CD14-positive monocyte (primary cell): ENCODE measurements at regions not wholly inside any gene's neighbourhood (a gene's known extent, or its start where the extent isn't known, plus 50 kb on each side); places are given as distances from the start of the nearest gene placed in this dataset.

Experiments used
- DNase-seq, 3 donors: peaks; one replicate each; pipeline ENCODE4 v3.0.0-alpha.2; 2011 to 2022
- H2AFZ ChIP-seq: 2 replicates; pipeline ENCODE4 v1.6.0; 2012; ENCODE audit warnings: mild to moderate bottlenecking, low read depth, low read length, inconsistent platforms; ENCODE audit not compliant: insufficient read depth, poor library complexity, severe bottlenecking
- H3K27ac ChIP-seq, 2 donors: 1 replicate in 1 of 2; 2 replicates in 1 of 2; pipeline ENCODE4 v1.5.1; 2012 to 2013; ENCODE audit warnings: low read length in 2 of 2, control low read depth in 1 of 2, inconsistent platforms in 1 of 2, low read depth in 1 of 2, mild to moderate bottlenecking in 1 of 2
- H3K27me3 ChIP-seq, 2 donors: one replicate each; pipeline versions ENCODE4 v1.6.0 to v1.6.1; 2011 to 2013; ENCODE audit warnings: low read length in 2 of 2; ENCODE audit not compliant: control insufficient read depth in 2 of 2, insufficient read depth in 2 of 2
- H3K36me3 ChIP-seq, 2 donors: replicated peaks in 1 of 2; 1 replicate in 1 of 2; 2 replicates in 1 of 2; pipeline versions ENCODE4 v1.5.1 to v1.6.1; 2012 to 2013; ENCODE audit warnings: low read length in 2 of 2, control low read depth in 1 of 2, inconsistent platforms in 1 of 2, mild to moderate bottlenecking in 1 of 2; ENCODE audit not compliant: insufficient read depth in 2 of 2, control insufficient read depth in 1 of 2
- H3K4me1 ChIP-seq, 2 donors: 1 replicate in 1 of 2; 2 replicates in 1 of 2; pipeline versions ENCODE4 v1.5.1 to v1.6.1; 2012 to 2013; ENCODE audit warnings: low read length in 2 of 2, control low read depth in 1 of 2, inconsistent platforms in 1 of 2, mild to moderate bottlenecking in 1 of 2, moderate library complexity in 1 of 2; ENCODE audit not compliant: insufficient read depth in 2 of 2, control insufficient read depth in 1 of 2
- H3K4me2 ChIP-seq: replicated peaks from 2 replicates; pipeline ENCODE3; 2012; ENCODE audit warnings: low read length, moderate library complexity, mild to moderate bottlenecking; ENCODE audit not compliant: poor library complexity, severe bottlenecking; ENCODE audit errors: extremely low read depth
- H3K4me3 ChIP-seq, 3 experiments: fragments of 200-600 bp in 1 of 3; sonication (generic) in 1 of 3; replicated peaks in 1 of 3; 1 replicate in 2 of 3; 2 replicates in 1 of 3; pipeline ENCODE4 v1.5.1; 2011 to 2013; ENCODE audit warnings: low read length in 3 of 3, mild to moderate bottlenecking in 3 of 3, control low read depth in 2 of 3, low read depth in 2 of 3, inconsistent platforms in 1 of 3, moderate library complexity in 1 of 3
- H3K79me2 ChIP-seq: 2 replicates; pipeline ENCODE4 v1.6.0; 2012; ENCODE audit warnings: mild to moderate bottlenecking, control low read depth, inconsistent platforms, low read length, moderate library complexity; ENCODE audit not compliant: insufficient read depth
- H3K9ac ChIP-seq: 2 replicates; pipeline ENCODE4 v1.6.0; 2017; ENCODE audit warnings: low read length, mild to moderate bottlenecking; ENCODE audit not compliant: insufficient read depth, poor library complexity, severe bottlenecking
- H3K9me3 ChIP-seq, 2 donors: replicated peaks in 1 of 2; 1 replicate in 1 of 2; 2 replicates in 1 of 2; pipeline versions ENCODE4 v1.5.1 to v1.6.1; 2012 to 2013; ENCODE audit warnings: low read length in 2 of 2, control low read depth in 1 of 2; ENCODE audit not compliant: control insufficient read depth in 1 of 2, insufficient read depth in 1 of 2
- H4K20me1 ChIP-seq: 2 replicates; pipeline ENCODE4 v1.6.0; 2012; ENCODE audit warnings: mild to moderate bottlenecking, low read length, control low read depth, moderate library complexity; ENCODE audit not compliant: insufficient read depth
- H3K27ac Mint-ChIP-seq, 7 donors: one replicate each; pipeline ENCODE4 v1.8.0; 2020; ENCODE audit warnings: mild to moderate bottlenecking in 7 of 7, mixed read lengths in 7 of 7, moderate library complexity in 6 of 7, inconsistent platforms in 2 of 7
- H3K27me3 Mint-ChIP-seq, 3 donors: one replicate each; pipeline ENCODE4 v1.8.0; 2021 to 2022; ENCODE audit warnings: low read depth in 3 of 3, mild to moderate bottlenecking in 3 of 3, mixed read lengths in 3 of 3, moderate library complexity in 3 of 3, inconsistent platforms in 1 of 3
- H3K36me3 Mint-ChIP-seq, 2 donors: one replicate each; pipeline ENCODE4 v1.8.0; 2020; ENCODE audit warnings: mixed read lengths in 2 of 2, inconsistent platforms in 1 of 2, mild to moderate bottlenecking in 1 of 2
- H3K4me1 Mint-ChIP-seq: one replicate; pipeline ENCODE4 v1.8.0; 2020; ENCODE audit warnings: mild to moderate bottlenecking, mixed read lengths
- H3K4me3 Mint-ChIP-seq, 2 donors: one replicate each; pipeline ENCODE4 v1.8.0; 2020; ENCODE audit warnings: mild to moderate bottlenecking in 2 of 2, mixed read lengths in 2 of 2, moderate library complexity in 1 of 2
- H3K9me3 Mint-ChIP-seq, 7 donors: one replicate each; pipeline ENCODE4 v1.8.0; 2020 to 2022; ENCODE audit warnings: mixed read lengths in 7 of 7, mild to moderate bottlenecking in 6 of 7, moderate library complexity in 6 of 7, inconsistent platforms in 2 of 7
- WGBS: methylation state at CpG from one replicate; pipeline ENCODE4 v1.1.5; 2013; ENCODE audit warnings: missing lambda C conversion rate; ENCODE audit not compliant: insufficient coverage; 5-methylcytosine and 5-hydroxymethylcytosine counted together
- intact Hi-C, 2 donors: fragments of 100-400 bp; cut with micrococcal nuclease; formaldehyde crosslinking; loops; one replicate each; pipeline versions ENCODE4 v1.15.0 to v1.15.1; 2023
- TF ChIP-seq, protein P1 (sequence below): fragments of 200-600 bp; IDR thresholded peaks from one replicate; pipeline ENCODE4 v1.8.0; 2022; ENCODE audit warnings: antibody characterized with exemption, mild to moderate bottlenecking

- Histone ChIP-seq H4K20me1 (no peaks in the 10 kb centered on the region), H2AFZ (no peak overlapping the region), H3K9me3 (no peaks in the 10 kb centered on the region), H3K4me1 (no peaks in the 10 kb centered on the region), H3K27ac (no peak overlapping the region), H3K4me2 (no peak overlapping the region), H3K9ac (no peak overlapping the region), H3K27me3 (no peaks in the 10 kb centered on the region), H3K36me3 (no peaks in the 10 kb centered on the region), H3K79me2 (no peaks in the 10 kb centered on the region), H3K4me3 (no peak overlapping the region)
- Mint-ChIP-seq H3K9me3 (no peaks in the 10 kb centered on the region), H3K27me3 (no peaks in the 10 kb centered on the region), H3K36me3 (no peaks in the 10 kb centered on the region), H3K4me3 (no peak overlapping the region), H3K27ac (no peak overlapping the region), H3K4me1 (no peaks in the 10 kb centered on the region)
- WGBS, result 100% methylated on average over 1 of the region's 2 CpGs
- no peak for DNase-seq
- intact Hi-C loops, result no loop called here
- TF ChIP-seq, protein P1, sequence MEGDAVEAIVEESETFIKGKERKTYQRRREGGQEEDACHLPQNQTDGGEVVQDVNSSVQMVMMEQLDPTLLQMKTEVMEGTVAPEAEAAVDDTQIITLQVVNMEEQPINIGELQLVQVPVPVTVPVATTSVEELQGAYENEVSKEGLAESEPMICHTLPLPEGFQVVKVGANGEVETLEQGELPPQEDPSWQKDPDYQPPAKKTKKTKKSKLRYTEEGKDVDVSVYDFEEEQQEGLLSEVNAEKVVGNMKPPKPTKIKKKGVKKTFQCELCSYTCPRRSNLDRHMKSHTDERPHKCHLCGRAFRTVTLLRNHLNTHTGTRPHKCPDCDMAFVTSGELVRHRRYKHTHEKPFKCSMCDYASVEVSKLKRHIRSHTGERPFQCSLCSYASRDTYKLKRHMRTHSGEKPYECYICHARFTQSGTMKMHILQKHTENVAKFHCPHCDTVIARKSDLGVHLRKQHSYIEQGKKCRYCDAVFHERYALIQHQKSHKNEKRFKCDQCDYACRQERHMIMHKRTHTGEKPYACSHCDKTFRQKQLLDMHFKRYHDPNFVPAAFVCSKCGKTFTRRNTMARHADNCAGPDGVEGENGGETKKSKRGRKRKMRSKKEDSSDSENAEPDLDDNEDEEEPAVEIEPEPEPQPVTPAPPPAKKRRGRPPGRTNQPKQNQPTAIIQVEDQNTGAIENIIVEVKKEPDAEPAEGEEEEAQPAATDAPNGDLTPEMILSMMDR, result no peak
These were observed 68.2 kb upstream of the KIT start for GRCh38 chr4:54589586-54589985.

DNA sequence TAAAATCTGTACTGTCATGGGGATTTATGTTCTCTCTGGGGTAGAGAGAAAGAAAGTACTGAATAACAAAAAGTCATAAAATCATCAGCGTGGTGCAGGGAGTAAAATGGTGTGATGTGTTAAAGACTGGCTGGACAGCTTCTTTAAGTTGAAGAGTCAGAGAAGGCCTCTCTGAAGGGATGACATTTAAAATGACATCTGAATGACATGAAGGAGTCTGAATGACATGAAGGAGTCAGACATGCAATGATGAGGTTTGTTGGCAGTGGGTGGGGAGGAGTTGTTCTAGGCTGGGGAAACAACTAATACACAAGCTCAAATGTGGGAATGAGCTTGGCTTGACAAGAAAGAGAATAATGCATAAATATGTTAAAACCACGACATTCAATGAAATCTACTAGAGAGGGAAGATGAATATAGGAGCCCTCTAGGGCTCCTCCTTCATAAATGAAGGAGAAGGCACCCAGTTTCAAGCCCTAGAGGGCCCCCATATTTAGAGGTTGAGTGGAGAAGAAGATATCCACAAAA is 63.9 kb upstream of the KIT start:
- Histone ChIP-seq H2AFZ (no peak overlapping the region), H3K9me3 (no peaks in the 10 kb centered on the region), H3K27me3 (no peaks in the 10 kb centered on the region), H3K4me1 (no peaks in the 10 kb centered on the region), H3K4me3 (no peak overlapping the region), H3K36me3 (no peaks in the 10 kb centered on the region), H3K4me2 (no peak overlapping the region), H3K79me2 (no peaks in the 10 kb centered on the region), H3K9ac (no peak overlapping the region), H4K20me1 (no peaks in the 10 kb centered on the region), H3K27ac (no peak overlapping the region)
- intact Hi-C loops, result no loop called here
- WGBS, result 91% methylated on average over 1 of the region's 2 CpGs
- Mint-ChIP-seq H3K27me3 (no peaks in the 10 kb centered on the region), H3K9me3 (peaks cover 0 to 6% (median 3%) of the 10 kb centered on the region in 7 donors), H3K27ac (no peak overlapping the region), H3K36me3 (no peaks in the 10 kb centered on the region), H3K4me1 (no peaks in the 10 kb centered on the region), H3K4me3 (no peak overlapping the region)
- TF ChIP-seq, protein P1, result no peak
- no peak for DNase-seq
